ENCODE measurements at regions not wholly inside any gene's neighbourhood (a gene's known extent, or its start where the extent isn't known, plus 50 kb on each side); places are given as distances from the start of the nearest gene placed in this dataset.
A peak's percentile ranks its signal among the peaks of the same experiment; 100 is the strongest.

DNA sequence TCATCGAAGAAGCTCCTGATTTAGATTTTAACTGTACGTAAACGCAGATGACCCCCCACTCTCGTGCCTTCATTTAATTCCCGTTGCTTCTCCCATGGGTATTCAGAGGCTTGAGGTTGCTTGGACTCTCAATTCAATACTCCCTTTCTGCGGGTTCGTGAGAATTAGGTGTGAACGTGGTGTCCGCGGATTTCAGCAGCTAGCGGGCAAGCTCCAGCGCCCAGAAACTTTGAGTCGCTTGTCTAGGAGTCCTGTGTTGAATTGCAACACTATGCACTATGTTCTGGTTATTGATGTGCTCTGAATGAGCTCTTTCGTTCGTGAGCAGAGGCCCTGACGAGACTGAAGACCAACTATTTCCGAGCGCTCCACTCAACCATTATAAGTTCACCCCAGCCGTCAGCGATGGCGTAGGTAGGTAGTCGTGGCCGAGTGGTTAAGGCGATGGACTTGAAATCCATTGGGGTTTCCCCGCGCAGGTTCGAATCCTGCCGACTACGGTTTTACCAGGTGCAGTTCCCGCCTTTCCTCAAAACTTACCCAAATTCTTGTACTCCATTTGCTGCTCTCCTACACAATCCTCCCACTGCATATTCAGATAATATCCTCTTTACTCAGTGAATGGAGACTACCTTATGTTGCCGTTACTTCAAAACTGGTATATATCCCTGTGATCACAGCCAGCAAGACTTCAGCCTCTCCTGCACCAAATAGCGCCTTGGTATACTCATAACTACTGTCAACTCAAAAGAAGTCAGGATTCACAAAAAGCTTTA is 72.6 kb upstream of the ZNF184 start (continued):
- peak; percentile 86 for TF ChIP-seq KDM5B (CRISPR knock-in tag; IDR thresholded peaks at IDR 0.05; ENCODE audit: borderline replicate concordance)
- no peak for TF ChIP-seq GPN1 (CRISPR knock-in tag; IDR thresholded peaks at IDR 0.05; ENCODE audit: borderline replicate concordance)
- no peak for TF ChIP-seq ATF6 (CRISPR knock-in tag; conservative IDR thresholded peaks at IDR 0.05)
- TF ChIP-seq ASH2L (IDR thresholded peaks at IDR 0.05; ENCODE audit: insufficient read length, low read depth, low read length): peak; percentile 75
- TF ChIP-seq SCMH1 (CRISPR knock-in tag; IDR thresholded peaks at IDR 0.05; ENCODE audit: borderline replicate concordance): no peak
- TF ChIP-seq, protein P1, sequence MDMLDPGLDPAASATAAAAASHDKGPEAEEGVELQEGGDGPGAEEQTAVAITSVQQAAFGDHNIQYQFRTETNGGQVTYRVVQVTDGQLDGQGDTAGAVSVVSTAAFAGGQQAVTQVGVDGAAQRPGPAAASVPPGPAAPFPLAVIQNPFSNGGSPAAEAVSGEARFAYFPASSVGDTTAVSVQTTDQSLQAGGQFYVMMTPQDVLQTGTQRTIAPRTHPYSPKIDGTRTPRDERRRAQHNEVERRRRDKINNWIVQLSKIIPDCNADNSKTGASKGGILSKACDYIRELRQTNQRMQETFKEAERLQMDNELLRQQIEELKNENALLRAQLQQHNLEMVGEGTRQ (IDR thresholded peaks at IDR 0.05; ENCODE audit: low read depth, low read length): no peak
- TF ChIP-seq, protein P1 (CRISPR knock-in tag; IDR thresholded peaks at IDR 0.05; ENCODE audit: borderline replicate concordance): no peak
- TF ChIP-seq SP5 (CRISPR knock-in tag; IDR thresholded peaks at IDR 0.05; ENCODE audit: borderline replicate concordance, low read depth): peak; percentile 25; the same call in 1 of the 2 replicates
- TF ChIP-seq SNAPC2 (CRISPR knock-in tag; IDR thresholded peaks at IDR 0.05): peak; percentile 52; the same call in 1 of the 2 replicates
- TF ChIP-seq ZNF577 (CRISPR knock-in tag; IDR thresholded peaks at IDR 0.05; ENCODE audit: borderline replicate concordance, low read depth): no peak
- no peak; the same call in 1 of the 2 replicates for TF ChIP-seq ZSCAN12 (CRISPR knock-in tag; IDR thresholded peaks at IDR 0.05)
- TF ChIP-seq, protein P2, sequence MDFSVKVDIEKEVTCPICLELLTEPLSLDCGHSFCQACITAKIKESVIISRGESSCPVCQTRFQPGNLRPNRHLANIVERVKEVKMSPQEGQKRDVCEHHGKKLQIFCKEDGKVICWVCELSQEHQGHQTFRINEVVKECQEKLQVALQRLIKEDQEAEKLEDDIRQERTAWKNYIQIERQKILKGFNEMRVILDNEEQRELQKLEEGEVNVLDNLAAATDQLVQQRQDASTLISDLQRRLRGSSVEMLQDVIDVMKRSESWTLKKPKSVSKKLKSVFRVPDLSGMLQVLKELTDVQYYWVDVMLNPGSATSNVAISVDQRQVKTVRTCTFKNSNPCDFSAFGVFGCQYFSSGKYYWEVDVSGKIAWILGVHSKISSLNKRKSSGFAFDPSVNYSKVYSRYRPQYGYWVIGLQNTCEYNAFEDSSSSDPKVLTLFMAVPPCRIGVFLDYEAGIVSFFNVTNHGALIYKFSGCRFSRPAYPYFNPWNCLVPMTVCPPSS (IDR thresholded peaks at IDR 0.05): no peak
- TF ChIP-seq SRSF4 (IDR thresholded peaks at IDR 0.05; ENCODE audit: low read depth, low read length, poor library complexity, severe bottlenecking): no peak
- TF ChIP-seq ZNF234 (CRISPR knock-in tag; conservative IDR thresholded peaks at IDR 0.05): no peak
- TF ChIP-seq HOXD1 (CRISPR knock-in tag; IDR thresholded peaks at IDR 0.05): peak; percentile 60; the same call in 1 of the 2 replicates
- no peak for TF ChIP-seq ZNF589 (CRISPR knock-in tag; conservative IDR thresholded peaks at IDR 0.05)
- peak; percentile 88; the same call in 1 of the 2 replicates for TF ChIP-seq MZF1 (CRISPR knock-in tag; IDR thresholded peaks at IDR 0.05; ENCODE audit: borderline replicate concordance)
- TF ChIP-seq ZNF224 (CRISPR knock-in tag; IDR thresholded peaks at IDR 0.05): peak; percentile 97
- 0 out of 2 replicates have a peak, but pooled peaks have one; percentile 63 for TF ChIP-seq FOXJ3 (CRISPR knock-in tag; IDR thresholded peaks at IDR 0.05; ENCODE audit: borderline replicate concordance)
- TF ChIP-seq TEAD3 (CRISPR knock-in tag; optimal IDR thresholded peaks at IDR 0.05; ENCODE audit: borderline replicate concordance): peak; percentile 70
- TF ChIP-seq CEBPG (CRISPR knock-in tag; IDR thresholded peaks at IDR 0.05): peak; percentile 80
- TF ChIP-seq AGO2 (optimal IDR thresholded peaks at IDR 0.05; ENCODE audit: low read depth, low read length): no peak
- TF ChIP-seq ZNF75D (CRISPR knock-in tag; IDR thresholded peaks at IDR 0.05; ENCODE audit: borderline replicate concordance): no peak
- no peak for TF ChIP-seq ZNF121 (CRISPR knock-in tag; IDR thresholded peaks at IDR 0.05)
- TF ChIP-seq ZNF263 (CRISPR knock-in tag; IDR thresholded peaks at IDR 0.05): no peak

Measured in HepG2 (cell line).